T-helper 1 cell treated with Interleukin-12 subunit alpha and Interleukin-12 subunit beta and Interleukin-4 antibody, amounts not matched to agents 30 ng/mL and 1 ng/mL, for 36 hours (primary cell): ENCODE measurements at regions not wholly inside any gene's neighbourhood (a gene's known extent, or its start where the extent isn't known, plus 50 kb on each side); places are given as distances from the start of the nearest gene placed in this dataset.
"Not testable (repeated sequence)": the region's sequence is repeated elsewhere in the genome, so short reads cannot be mapped to it uniquely, and the experiment has no call there.

Source experiments
- intact Hi-C: fragments of 100-400 bp; cut with micrococcal nuclease; formaldehyde crosslinking; loops from one replicate; pipeline ENCODE4 v1.15.1; 2024

GRCh38 chr5:138702166-138703077 is 50.8 kb upstream of the CTNNA1 start:
- intact Hi-C loops = no loop called here

GRCh38 chr5:138701678-138702077 is 51.5 kb upstream of the CTNNA1 start:
- intact Hi-C loops = no loop called here

GRCh38 chr5:138700581-138701362 is 52.5 kb upstream of the CTNNA1 start:
- intact Hi-C loops = no loop called here

GRCh38 chr5:138699482-138699881 is 53.7 kb upstream of the CTNNA1 start:
- intact Hi-C loops = no loop called here

- intact Hi-C loops = no loop called here
Observed at GRCh38 chr5:138698713-138699112, 54.5 kb upstream of the CTNNA1 start.

- intact Hi-C loops = no loop called here
Observed at GRCh38 chr5:138697720-138698360, 55.4 kb upstream of the CTNNA1 start.

- intact Hi-C loops = no loop called here
Observed at GRCh38 chr5:138696501-138696900, 56.7 kb upstream of the CTNNA1 start.

GRCh38 chr5:138695781-138696180 is 57.4 kb upstream of the CTNNA1 start:
- intact Hi-C loops = no loop called here

GRCh38 chr5:138694146-138694545 is 59.1 kb upstream of the CTNNA1 start:
- intact Hi-C loops = no loop called here

- intact Hi-C loops = no loop called here
Observed at GRCh38 chr5:138692370-138692769, 60.9 kb upstream of the CTNNA1 start.

- intact Hi-C loops = no loop called here
Observed at GRCh38 chr5:138686668-138687067, 66.6 kb upstream of the CTNNA1 start.

- intact Hi-C loops = no loop called here
Observed at GRCh38 chr5:138685193-138685745, 68.0 kb upstream of the CTNNA1 start.

GRCh38 chr5:138682462-138682861 is 70.8 kb upstream of the CTNNA1 start:
- intact Hi-C loops = not testable (repeated sequence)

- intact Hi-C loops = not testable (repeated sequence)
Observed at GRCh38 chr5:138678826-138679225, 74.4 kb upstream of the CTNNA1 start.

GRCh38 chr5:138677782-138678181 is 75.4 kb upstream of the CTNNA1 start:
- intact Hi-C loops = no loop called here

- intact Hi-C loops = no loop called here
Observed at GRCh38 chr5:138676556-138677193, 76.5 kb upstream of the CTNNA1 start.

GRCh38 chr5:138676002-138676401 is 77.2 kb upstream of the CTNNA1 start:
- intact Hi-C loops = no loop called here

GRCh38 chr5:138668451-138669380 is 84.5 kb upstream of the CTNNA1 start:
- intact Hi-C loops = loop anchor here (1.0 kb wide), 1 partner anchor 14 kb away; no protein-coding TSS in a partner anchor

GRCh38 chr5:138667782-138668331 is 85.4 kb upstream of the CTNNA1 start:
- intact Hi-C loops = loop anchor here (1.0 kb wide), 1 partner anchor 14 kb away; no protein-coding TSS in a partner anchor
